ENCODE measurements at regions not wholly inside any gene's neighbourhood (a gene's known extent, or its start where the extent isn't known, plus 50 kb on each side); places are given as distances from the start of the nearest gene placed in this dataset.

- no peak overlapping the region for H3K27ac ChIP-seq (ENCODE audit: low read depth, low read length)
- H3K79me2 ChIP-seq (ENCODE audit: insufficient read depth, low read length), result no peaks in the 10 kb centered on the region
- H3K4me3 Mint-ChIP-seq (ENCODE audit: unreplicated experiment), result no peak overlapping the region
- H3K27me3 Mint-ChIP-seq (ENCODE audit: low read depth, unreplicated experiment), result peaks cover 4% of the 10 kb centered on the region
- no peak overlapping the region for H3K4me2 ChIP-seq (ENCODE audit: low read length)
- no peaks in the 10 kb centered on the region for H3K36me3 ChIP-seq (ENCODE audit: insufficient read depth, low read length)
- peak; percentile 79 for FAIRE-seq
- no peaks in the 10 kb centered on the region for H4K20me1 ChIP-seq (ENCODE audit: insufficient read depth, low read length)
- no peak overlapping the region for H2AFZ ChIP-seq (ENCODE audit: low read depth, low read length)
- no peaks in the 10 kb centered on the region for H3K27me3 ChIP-seq (ENCODE audit: insufficient read depth, low read length)
- TF ChIP-seq EZH2 (IDR thresholded peaks at IDR 0.05; ENCODE audit: insufficient read depth, low read length), result no peak
- TF ChIP-seq, protein P1, sequence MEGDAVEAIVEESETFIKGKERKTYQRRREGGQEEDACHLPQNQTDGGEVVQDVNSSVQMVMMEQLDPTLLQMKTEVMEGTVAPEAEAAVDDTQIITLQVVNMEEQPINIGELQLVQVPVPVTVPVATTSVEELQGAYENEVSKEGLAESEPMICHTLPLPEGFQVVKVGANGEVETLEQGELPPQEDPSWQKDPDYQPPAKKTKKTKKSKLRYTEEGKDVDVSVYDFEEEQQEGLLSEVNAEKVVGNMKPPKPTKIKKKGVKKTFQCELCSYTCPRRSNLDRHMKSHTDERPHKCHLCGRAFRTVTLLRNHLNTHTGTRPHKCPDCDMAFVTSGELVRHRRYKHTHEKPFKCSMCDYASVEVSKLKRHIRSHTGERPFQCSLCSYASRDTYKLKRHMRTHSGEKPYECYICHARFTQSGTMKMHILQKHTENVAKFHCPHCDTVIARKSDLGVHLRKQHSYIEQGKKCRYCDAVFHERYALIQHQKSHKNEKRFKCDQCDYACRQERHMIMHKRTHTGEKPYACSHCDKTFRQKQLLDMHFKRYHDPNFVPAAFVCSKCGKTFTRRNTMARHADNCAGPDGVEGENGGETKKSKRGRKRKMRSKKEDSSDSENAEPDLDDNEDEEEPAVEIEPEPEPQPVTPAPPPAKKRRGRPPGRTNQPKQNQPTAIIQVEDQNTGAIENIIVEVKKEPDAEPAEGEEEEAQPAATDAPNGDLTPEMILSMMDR (IDR thresholded peaks at IDR 0.05; ENCODE audit: insufficient read depth, low read depth, low read length), result no peak
- H3K27ac Mint-ChIP-seq (ENCODE audit: unreplicated experiment), result no peak overlapping the region
- peaks cover 14% of the 10 kb centered on the region for H3K4me1 Mint-ChIP-seq (ENCODE audit: low read depth, unreplicated experiment)
- H3K36me3 Mint-ChIP-seq (ENCODE audit: low read depth, unreplicated experiment), result no peaks in the 10 kb centered on the region
- H3K9me3 Mint-ChIP-seq (ENCODE audit: unreplicated experiment), result peaks cover 7% of the 10 kb centered on the region
- H3K9me3 ChIP-seq (ENCODE audit: insufficient read depth, low read depth, low read length), result no peaks in the 10 kb centered on the region
- no peak overlapping the region for H3K9ac ChIP-seq (ENCODE audit: low read length)
- H3K4me1 ChIP-seq (ENCODE audit: insufficient read depth, low read length), result peaks cover 20% of the 10 kb centered on the region
- DNase-seq (ENCODE audit: low read depth), result peak; percentile 68
- no peak overlapping the region for H3K4me3 ChIP-seq (ENCODE audit: insufficient read depth, low read depth, low read length)
Measured at GRCh38 chr2:160612266-160612856, 118.8 kb upstream of the RBMS1 start.

GRCh38 chr2:160613466-160614153 is 120.0 kb upstream of the RBMS1 start:
- Histone ChIP-seq H3K9me3 (ENCODE audit: insufficient read depth, low read depth, low read length) (no peaks in the 10 kb centered on the region), H4K20me1 (ENCODE audit: insufficient read depth, low read length) (no peaks in the 10 kb centered on the region), H3K4me3 (ENCODE audit: insufficient read depth, low read depth, low read length) (no peak overlapping the region), H2AFZ (ENCODE audit: low read depth, low read length) (no peak overlapping the region), H3K4me1 (ENCODE audit: insufficient read depth, low read length) (peaks cover 20% of the 10 kb centered on the region), H3K9ac (ENCODE audit: low read length) (no peak overlapping the region), H3K27ac (ENCODE audit: low read depth, low read length) (no peak overlapping the region), H3K27me3 (ENCODE audit: insufficient read depth, low read length) (no peaks in the 10 kb centered on the region), H3K36me3 (ENCODE audit: insufficient read depth, low read length) (no peaks in the 10 kb centered on the region), H3K79me2 (ENCODE audit: insufficient read depth, low read length) (no peaks in the 10 kb centered on the region), H3K4me2 (ENCODE audit: low read length) (peak overlapping the region; percentile 36)
- Mint-ChIP-seq H3K9me3 (ENCODE audit: unreplicated experiment) (peaks cover 7% of the 10 kb centered on the region), H3K27me3 (ENCODE audit: low read depth, unreplicated experiment) (peaks cover 4% of the 10 kb centered on the region), H3K4me3 (ENCODE audit: unreplicated experiment) (no peak overlapping the region), H3K36me3 (ENCODE audit: low read depth, unreplicated experiment) (no peaks in the 10 kb centered on the region), H3K4me1 (ENCODE audit: low read depth, unreplicated experiment) (peaks cover 14% of the 10 kb centered on the region), H3K27ac (ENCODE audit: unreplicated experiment) (peak overlapping the region; percentile 35)
- FAIRE-seq, result peak; percentile 80
- DNase-seq (ENCODE audit: low read depth), result peak; percentile 87
- no peak for TF ChIP-seq EZH2 (IDR thresholded peaks at IDR 0.05; ENCODE audit: insufficient read depth, low read length)
- TF ChIP-seq, protein P1 (IDR thresholded peaks at IDR 0.05; ENCODE audit: insufficient read depth, low read depth, low read length), result no peak

DNA sequence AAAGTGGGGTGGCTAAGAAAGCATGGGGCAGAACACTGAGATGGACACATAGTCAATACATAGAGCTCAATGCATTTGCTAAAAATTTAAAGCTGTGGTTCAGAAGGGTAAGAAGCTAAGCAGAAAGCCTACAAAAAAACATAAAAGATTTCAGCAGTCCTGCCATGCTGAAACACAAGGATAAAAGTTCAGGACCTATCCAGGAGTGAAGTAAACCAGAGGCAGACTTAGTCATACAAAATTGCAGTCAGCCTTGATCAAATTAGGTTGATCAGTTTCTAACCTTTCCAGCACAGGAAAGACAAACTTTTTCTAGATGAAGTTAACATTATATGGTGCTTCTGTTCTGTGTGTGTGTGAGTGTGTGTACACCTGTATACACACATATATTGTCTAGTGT is 120.8 kb upstream of the RBMS1 start:
- H3K9me3 Mint-ChIP-seq (ENCODE audit: unreplicated experiment), result peaks cover 7% of the 10 kb centered on the region
- no peak overlapping the region for H3K4me3 Mint-ChIP-seq (ENCODE audit: unreplicated experiment)
- H3K27ac Mint-ChIP-seq (ENCODE audit: unreplicated experiment), result peak overlapping the region; percentile 44
- FAIRE-seq, result peak; percentile 34
- no peak for DNase-seq (ENCODE audit: low read depth)
- peaks cover 4% of the 10 kb centered on the region for H3K27me3 Mint-ChIP-seq (ENCODE audit: low read depth, unreplicated experiment)
- H3K4me3 ChIP-seq (ENCODE audit: insufficient read depth, low read depth, low read length), result no peak overlapping the region
- no peaks in the 10 kb centered on the region for H3K36me3 ChIP-seq (ENCODE audit: insufficient read depth, low read length)
- no peaks in the 10 kb centered on the region for H3K79me2 ChIP-seq (ENCODE audit: insufficient read depth, low read length)
- no peak overlapping the region for H2AFZ ChIP-seq (ENCODE audit: low read depth, low read length)
- peak overlapping the region; percentile 36 for H3K4me2 ChIP-seq (ENCODE audit: low read length)
- TF ChIP-seq, protein P1 (IDR thresholded peaks at IDR 0.05; ENCODE audit: insufficient read depth, low read depth, low read length), result no peak
- H3K9ac ChIP-seq (ENCODE audit: low read length), result no peak overlapping the region
- H4K20me1 ChIP-seq (ENCODE audit: insufficient read depth, low read length), result no peaks in the 10 kb centered on the region
- H3K4me1 Mint-ChIP-seq (ENCODE audit: low read depth, unreplicated experiment), result peaks cover 14% of the 10 kb centered on the region
- H3K9me3 ChIP-seq (ENCODE audit: insufficient read depth, low read depth, low read length), result no peaks in the 10 kb centered on the region
- no peak overlapping the region for H3K27ac ChIP-seq (ENCODE audit: low read depth, low read length)
- H3K36me3 Mint-ChIP-seq (ENCODE audit: low read depth, unreplicated experiment), result no peaks in the 10 kb centered on the region
- no peaks in the 10 kb centered on the region for H3K27me3 ChIP-seq (ENCODE audit: insufficient read depth, low read length)
- H3K4me1 ChIP-seq (ENCODE audit: insufficient read depth, low read length), result peaks cover 20% of the 10 kb centered on the region

All from astrocyte (in vitro differentiated cells and primary cell).